Fibroblast of skin of abdomen (primary cell): ENCODE measurements at regions not wholly inside any gene's neighbourhood (a gene's known extent, or its start where the extent isn't known, plus 50 kb on each side); places are given as distances from the start of the nearest gene placed in this dataset.
"Not testable (repeated sequence)": the region's sequence is repeated elsewhere in the genome, so short reads cannot be mapped to it uniquely, and the experiment has no call there.

Experiments used
- DNase-seq: peaks from one replicate; pipeline ENCODE4 v3.0.0-alpha.2; 2013

- DNase-seq = no peak
Measured at GRCh38 chr21:33993286-33994231, 78.0 kb upstream of the ATP5PO start.

DNA sequence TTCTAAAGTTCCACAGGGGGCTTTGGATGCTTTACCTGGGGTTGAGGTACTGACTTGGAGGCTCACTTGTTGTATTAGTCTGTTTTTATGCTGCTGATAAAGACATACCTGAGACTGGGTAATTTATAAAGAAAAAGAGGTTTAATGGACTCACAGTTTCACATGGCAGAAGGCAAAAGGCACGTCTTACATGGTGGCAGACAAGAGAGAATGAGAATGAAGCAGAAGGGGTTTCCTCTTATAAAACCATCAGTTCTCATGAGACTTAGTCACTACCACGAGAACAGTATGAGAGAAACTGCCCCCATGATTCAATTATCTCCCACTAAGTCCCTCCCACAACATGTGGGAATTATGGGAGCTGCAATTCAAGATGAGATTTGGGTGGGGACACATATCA, 76.8 kb upstream of the ATP5PO start:
- not testable (repeated sequence) for DNase-seq

- no peak for DNase-seq
Measured at GRCh38 chr21:33991133-33991532, 75.5 kb upstream of the ATP5PO start.

- DNase-seq = no peak
Measured at GRCh38 chr21:33989440-33989839, 73.8 kb upstream of the ATP5PO start.

- no peak for DNase-seq
Measured at GRCh38 chr21:33988237-33989017, 72.8 kb upstream of the ATP5PO start.

- no peak for DNase-seq
Measured at GRCh38 chr21:33987461-33987860, 71.9 kb upstream of the ATP5PO start.

DNA sequence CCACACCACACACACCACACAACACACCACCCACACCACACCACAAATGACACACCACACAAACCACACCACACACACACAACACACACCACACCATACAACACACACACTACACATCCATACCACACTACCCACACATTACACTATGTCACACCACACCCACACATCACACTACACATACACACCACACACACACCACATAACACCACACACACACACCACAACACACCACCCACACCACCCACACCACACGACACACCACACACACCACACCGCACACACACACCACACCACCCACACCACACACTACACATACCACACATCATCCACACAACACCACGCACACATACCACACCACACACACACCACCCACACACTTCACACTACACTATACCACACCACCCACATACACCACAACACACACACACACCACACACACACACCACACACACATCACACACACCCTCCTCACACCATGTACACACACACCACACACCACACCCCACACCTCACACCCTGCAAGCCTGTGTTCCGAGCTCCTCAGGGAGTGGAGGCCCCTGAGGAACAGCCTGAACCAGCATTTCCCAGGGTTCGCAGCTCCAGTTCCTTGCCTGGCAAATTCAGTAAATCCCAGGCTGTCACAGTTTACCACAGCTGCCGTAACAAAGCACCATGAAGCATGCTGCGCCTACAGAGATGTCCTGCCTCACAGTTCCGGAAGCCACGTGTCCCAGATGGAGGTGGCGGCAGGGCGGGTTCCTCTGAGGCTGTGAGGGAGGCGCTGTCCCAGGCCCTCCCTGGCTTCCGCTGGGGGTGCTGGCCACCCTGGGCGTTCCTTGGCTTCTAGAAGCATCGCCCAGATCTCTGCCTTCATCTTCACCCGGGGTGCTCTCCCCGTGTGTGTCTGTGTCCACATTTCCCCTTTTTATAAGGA, 69.8 kb upstream of the ATP5PO start:
- DNase-seq = no peak

DNA sequence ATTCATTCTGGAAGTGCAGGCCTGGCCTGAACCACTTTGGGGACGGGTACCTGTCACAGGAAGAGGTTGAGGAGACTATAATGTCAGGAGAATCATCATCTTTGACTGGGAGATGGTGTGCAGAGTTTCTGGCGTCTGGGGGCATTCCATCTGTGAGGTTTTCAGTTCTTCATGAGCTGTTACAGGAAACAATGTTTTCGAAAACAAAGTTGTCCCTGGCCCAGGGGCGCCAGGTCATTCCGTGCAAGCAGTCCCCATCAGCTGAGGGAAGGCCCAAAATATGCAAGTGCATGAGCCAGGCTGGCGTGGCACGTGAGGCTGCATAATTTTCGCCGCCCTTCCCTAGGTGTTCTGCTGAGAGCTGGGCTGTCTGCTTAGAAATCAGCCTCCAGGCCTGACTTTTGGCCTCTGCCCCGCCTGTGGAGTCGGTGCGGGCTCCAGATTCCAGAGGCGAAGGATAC, 68.4 kb upstream of the ATP5PO start:
- DNase-seq = no peak

- DNase-seq = peak; percentile 28
Measured at GRCh38 chr21:33981391-33982101, 65.9 kb upstream of the ATP5PO start.

GRCh38 chr21:33980276-33980916, 64.8 kb upstream of the ATP5PO start:
- no peak for DNase-seq

GRCh38 chr21:33978585-33978984, 63.0 kb upstream of the ATP5PO start:
- DNase-seq = no peak

- no peak for DNase-seq
Measured at GRCh38 chr21:33977721-33978369, 62.2 kb upstream of the ATP5PO start.

DNA sequence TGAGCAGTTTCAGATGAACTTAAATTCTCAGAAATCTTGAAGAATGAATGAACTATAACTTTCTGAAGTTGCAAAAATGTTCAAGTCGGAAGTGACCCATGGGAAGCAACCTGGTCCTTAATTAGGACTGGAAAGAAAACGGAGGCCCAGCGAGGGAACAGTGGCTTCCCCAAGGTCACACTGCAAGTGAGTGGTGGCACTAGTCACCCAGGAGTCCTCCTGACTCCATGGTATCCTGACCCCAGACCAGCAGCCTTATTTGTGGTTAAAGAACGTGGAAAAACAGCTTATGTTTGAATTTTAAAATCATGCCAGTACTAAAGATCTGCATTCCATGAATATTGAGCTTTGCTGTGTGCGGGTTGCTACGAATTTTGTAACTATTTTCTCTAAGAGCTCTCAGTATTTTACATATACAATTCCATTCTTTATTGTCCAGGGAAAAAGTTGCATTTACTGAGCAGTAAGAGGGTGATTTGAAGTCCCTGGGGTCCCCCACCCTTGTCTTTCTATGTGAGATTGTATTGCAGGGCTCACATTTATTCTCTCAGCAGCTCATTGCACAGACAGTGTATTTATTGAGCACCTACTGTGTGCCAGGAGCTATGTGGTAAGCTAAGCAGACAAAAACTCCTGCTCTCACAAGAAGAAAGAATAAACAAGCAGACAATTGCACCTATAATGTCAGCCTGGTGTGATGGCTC, 61.6 kb upstream of the ATP5PO start:
- DNase-seq = peak; percentile 35

DNA sequence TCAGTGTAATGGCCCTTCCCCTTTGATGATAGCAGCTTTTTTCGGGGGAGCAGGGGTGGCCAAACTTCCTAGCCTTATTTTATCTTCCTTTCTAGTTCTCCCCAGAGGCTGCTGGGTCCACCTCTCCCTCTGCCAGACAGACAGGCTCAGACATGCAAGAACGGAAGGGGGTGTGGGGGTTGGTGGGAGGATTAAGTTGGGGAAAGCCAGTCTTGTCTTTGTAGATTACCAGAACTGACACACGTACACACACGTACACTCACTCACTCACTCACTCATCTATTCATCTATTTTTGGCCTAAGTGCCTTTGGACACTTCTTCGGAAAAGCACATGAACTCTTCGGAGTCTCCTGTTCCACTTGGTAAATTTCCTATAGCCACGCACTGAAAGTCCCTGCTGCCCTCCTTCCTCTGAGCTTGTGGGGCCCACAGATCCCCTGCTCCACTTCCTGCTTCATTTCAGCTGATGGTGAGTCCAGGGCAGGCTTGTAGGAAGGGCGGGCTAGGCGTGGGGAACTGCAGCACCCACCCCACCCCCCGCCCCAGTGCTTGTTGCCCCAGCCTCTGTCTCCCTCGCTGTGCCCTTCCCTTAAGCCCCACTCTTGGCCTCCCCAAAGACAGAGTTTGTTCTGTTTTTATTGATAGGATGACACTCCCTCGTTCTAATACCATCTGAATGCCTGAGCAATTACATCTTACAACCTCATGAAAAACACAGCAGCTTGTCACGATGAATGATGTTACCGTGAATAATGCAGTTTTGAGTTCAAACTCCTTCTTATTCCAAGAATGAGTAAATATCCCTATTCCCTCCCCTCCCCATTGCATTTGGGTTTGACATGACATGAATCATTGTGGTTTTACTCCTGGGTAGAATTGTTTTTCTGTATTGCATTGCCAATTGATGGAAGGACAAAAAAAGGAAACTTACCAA, 60.7 kb upstream of the ATP5PO start:
- peak; percentile 98 for DNase-seq

DNA sequence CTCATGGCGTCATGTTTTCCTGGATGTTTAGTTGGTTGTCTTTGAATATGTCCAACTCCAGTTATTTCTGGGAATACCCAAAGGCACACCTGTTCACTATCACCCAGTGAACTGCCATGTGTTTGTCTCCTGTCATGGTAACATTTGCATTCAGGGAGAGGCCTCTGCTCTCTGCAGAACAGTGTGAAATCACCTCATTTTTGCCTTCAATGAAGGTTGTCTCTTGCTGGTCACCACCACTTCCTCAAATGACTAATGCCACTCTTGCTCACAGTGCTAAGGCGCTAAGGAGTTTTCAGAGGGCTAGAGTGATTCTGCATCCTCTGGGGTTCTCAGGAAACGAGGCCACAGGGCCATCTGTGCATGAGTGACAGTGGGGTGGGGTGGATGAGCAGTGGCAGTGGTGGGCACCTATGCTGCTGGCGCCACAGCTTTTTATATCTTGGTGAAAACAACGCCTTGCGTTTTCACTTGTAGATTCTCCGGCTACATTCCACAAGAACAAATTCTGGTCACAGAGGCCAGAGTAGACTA, 60.0 kb upstream of the ATP5PO start:
- peak; percentile 42 for DNase-seq

GRCh38 chr21:33974513-33975468, 59.2 kb upstream of the ATP5PO start:
- DNase-seq = no peak

DNA sequence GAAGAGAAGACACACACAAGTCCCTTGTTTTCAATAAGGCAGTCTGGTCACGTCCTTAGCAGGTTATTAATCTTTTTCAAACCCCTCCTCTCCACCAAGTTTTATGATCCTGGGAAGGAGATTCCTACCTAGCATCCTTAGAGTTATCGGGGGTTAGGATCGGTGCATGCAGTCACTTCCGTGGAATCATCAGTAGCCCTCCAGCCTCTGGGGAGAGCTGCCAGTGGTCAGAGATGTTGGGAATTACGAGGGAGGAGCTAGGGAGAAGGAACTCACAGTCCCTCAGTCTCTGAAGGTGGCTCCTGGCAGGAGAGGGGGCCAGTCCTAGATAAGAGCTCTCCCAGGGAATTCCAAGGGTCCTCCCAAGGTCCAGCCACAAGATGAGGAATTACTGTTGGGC, 57.7 kb upstream of the ATP5PO start:
- DNase-seq = no peak
